Heart left ventricle (tissue), 13 donors: ENCODE measurements at regions not wholly inside any gene's neighbourhood (a gene's known extent, or its start where the extent isn't known, plus 50 kb on each side); places are given as distances from the start of the nearest gene placed in this dataset.

Experiments used
- POLR2A ChIP-seq, 2 donors: fragments of 450-650 bp; IDR thresholded peaks; one replicate each; pipeline ENCODE4 v1.6.1; 2017; ENCODE audit warnings: antibody characterized with exemption in 2 of 2, mild to moderate bottlenecking in 2 of 2, moderate library complexity in 2 of 2
- TF ChIP-seq, protein P1 (sequence below), 12 donors: fragments of 200-600 bp; sonication (generic) in 4 of 12; IDR thresholded peaks; one replicate each; pipeline versions ENCODE4 v1.5.0 to v1.8.0; 2018 to 2022; ENCODE audit warnings: antibody characterized with exemption in 12 of 12, mild to moderate bottlenecking in 5 of 12
- donor health status: ischemic (EF 13 %, LVEDD 7.1; RV severe dilation, severe dysfunction).
- donor health status: DM: no; HTN: yes; CAD: no.
- donor health status: DM: no; HTN: no; CAD: no.
- donor health status: ischemic (EF 25% LVEDD 6.9; RV normal size, moderate dysfunction).
- donor health status: ischemic (EF 25% LVEDD 5.7; RV mildly dilated, moderate dysfunction).
- donor health status: ischemic (EF 35%, LVEDD 5.7; RV mildly dilated, moderate dysfunction).
- donor health status: nonischemic (EF 11% LVEDD 7.7; RV severe dilation, severe dysfunction).
- donor health status: DM: yes; HTN: yes; CAD: no.
- donor health status: PGD.
- donor health status: ischemic (EF 29% LVEDD 5.4; RV normal size, mild dysfunction).
- donor health status: nonischemic (EF 23%, LVEDD 6.1; RV moderate dilation, normal function).

DNA sequence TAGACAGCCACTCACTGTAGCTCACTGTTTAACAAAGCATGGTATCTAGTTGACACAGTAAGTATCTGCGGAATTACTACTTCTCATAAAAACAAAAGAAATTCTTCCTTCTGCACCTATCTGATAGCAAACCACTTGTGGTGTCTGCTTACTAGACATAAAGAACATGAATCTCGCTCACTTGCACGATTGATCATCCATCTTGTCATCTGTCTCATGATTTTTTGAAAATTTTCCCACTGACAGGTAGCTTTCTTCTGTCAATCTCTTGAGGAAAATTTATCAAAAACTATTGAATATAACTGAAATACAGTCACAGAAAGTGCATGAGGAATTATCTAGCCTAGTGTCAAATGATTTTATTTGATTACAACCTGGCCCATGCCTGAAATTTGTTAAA lies 291.6 kb upstream of the ANO3 start:
- TF ChIP-seq, protein P1, sequence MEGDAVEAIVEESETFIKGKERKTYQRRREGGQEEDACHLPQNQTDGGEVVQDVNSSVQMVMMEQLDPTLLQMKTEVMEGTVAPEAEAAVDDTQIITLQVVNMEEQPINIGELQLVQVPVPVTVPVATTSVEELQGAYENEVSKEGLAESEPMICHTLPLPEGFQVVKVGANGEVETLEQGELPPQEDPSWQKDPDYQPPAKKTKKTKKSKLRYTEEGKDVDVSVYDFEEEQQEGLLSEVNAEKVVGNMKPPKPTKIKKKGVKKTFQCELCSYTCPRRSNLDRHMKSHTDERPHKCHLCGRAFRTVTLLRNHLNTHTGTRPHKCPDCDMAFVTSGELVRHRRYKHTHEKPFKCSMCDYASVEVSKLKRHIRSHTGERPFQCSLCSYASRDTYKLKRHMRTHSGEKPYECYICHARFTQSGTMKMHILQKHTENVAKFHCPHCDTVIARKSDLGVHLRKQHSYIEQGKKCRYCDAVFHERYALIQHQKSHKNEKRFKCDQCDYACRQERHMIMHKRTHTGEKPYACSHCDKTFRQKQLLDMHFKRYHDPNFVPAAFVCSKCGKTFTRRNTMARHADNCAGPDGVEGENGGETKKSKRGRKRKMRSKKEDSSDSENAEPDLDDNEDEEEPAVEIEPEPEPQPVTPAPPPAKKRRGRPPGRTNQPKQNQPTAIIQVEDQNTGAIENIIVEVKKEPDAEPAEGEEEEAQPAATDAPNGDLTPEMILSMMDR (IDR thresholded peaks at IDR 0.05) = no peak
- TF ChIP-seq POLR2A (IDR thresholded peaks at IDR 0.05) = no peak
